GM23338 (cell line): ENCODE measurements at regions not wholly inside any gene's neighbourhood (a gene's known extent, or its start where the extent isn't known, plus 50 kb on each side); places are given as distances from the start of the nearest gene placed in this dataset. TPM values are rescaled to one million over a fixed set of nuclear protein-coding genes. Genes with fewer than 3 reads are reported as not detected.

Source experiments
- small RNA-seq: library from RNA; depleted of rRNA; stranded (forward); fragments of <200 nt; gene quantifications from one replicate; pipeline ENCODE3, GENCODE V24; 2014; ENCODE audit warnings: low replicate concordance

Small RNAs in the stretch of these regions (small RNA-seq; reads per million reads assigned to genes)
- gene RF00004 = not detected
